HG03175 (cell line): ENCODE measurements at regions not wholly inside any gene's neighbourhood (a gene's known extent, or its start where the extent isn't known, plus 50 kb on each side); places are given as distances from the start of the nearest gene placed in this dataset.
A peak's percentile ranks its signal among the peaks of the same experiment; 100 is the strongest.

Experiments used
- ATAC-seq: cut with Tn5 transposase; IDR thresholded peaks from one replicate; pipeline ENCODE4 v1.9.1; 2021; ENCODE audit warnings: mild to moderate bottlenecking, moderate library complexity; ENCODE audit not compliant: unreplicated experiment

DNA sequence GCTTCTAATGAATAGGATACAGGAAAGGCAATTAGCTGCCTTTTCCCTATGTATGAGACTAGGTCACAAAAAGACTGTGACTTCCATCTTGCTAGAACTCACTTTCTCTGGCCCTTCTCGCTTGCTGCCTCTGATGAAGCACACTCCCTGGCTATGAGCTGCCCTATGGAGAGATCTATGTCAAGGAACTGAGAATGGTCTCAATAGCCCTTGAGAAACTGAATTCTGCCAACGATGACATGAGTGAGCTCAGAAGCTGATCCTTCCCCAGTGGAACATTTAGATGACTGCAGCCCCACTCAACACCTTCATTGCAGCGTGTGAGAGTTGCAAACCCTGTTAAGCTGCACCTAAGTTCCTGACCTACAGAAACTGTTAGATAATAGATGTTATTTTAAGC is 309.8 kb downstream of the COG6 start:
- ATAC-seq = no peak

DNA sequence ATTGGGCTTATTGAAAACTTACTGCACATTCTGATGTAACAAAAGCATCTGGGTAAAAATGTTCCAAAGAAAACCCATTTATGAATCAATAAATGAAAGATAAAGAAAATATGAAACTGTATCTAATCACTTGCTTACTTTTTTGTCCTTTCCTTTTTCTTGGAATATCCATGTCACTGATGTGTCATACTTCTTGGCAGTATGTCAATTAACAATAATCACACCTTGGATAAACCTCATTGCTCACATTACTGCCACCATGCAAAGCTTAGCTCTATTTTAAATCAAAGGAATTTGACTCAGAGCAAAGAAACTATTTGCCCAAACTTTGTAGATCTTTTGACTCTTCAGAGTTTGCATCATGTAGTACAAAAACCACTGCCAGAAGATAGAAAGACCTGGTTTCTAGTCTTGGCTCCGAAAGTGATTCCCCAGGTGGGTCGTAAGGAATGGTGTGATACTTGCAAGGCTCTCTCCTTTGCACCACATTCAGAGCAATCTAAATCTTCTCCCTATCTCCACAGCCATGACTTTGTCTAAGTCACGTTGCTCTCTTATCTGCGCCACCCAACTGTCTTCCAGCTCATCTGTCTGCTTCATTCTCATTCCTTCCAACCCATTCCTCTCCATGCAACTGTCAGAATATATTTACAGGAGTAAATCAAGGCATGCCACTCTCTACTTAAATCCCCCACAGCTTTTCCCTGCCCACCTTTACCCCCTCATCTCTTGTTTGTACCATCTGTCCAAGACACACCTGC is 311.9 kb downstream of the COG6 start:
- no peak for ATAC-seq

DNA sequence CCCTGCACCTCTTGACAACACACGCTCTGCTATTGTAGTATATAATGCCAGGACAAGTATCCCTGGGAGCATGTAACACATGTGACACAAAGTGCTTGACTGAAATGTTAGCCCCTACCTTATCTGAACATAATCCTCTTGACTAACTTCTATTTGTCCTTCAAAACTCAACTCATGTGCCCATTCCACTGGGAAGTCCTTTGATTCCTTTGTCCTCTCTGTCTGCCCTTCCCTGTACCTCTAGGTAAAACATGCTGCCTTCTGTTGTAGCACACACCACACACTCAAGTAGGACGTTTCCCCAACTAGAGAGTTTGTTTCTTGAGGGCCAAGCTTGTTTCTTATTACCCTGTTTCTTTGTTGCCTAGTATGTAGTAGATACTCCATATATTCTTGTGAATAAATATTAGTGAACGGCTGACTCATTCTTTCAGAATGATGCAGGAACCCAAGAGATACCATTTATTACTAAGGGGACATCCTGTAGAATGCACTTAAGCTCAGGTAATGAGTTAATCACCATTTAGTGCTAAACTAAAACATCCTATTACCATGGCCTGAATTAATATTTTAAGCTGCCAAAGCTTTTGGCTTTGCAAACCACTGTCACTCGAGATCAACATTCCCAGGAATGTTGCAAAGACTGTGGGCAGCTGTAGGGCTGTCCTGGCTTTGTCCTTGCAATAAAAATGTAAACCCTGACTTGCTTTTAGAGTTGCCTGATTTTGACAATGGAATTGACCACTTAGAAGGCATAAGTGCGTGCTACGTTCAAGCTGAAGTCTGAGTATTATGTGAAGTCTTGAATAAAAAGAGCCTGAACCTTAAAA is 313.4 kb downstream of the COG6 start:
- ATAC-seq = no peak

DNA sequence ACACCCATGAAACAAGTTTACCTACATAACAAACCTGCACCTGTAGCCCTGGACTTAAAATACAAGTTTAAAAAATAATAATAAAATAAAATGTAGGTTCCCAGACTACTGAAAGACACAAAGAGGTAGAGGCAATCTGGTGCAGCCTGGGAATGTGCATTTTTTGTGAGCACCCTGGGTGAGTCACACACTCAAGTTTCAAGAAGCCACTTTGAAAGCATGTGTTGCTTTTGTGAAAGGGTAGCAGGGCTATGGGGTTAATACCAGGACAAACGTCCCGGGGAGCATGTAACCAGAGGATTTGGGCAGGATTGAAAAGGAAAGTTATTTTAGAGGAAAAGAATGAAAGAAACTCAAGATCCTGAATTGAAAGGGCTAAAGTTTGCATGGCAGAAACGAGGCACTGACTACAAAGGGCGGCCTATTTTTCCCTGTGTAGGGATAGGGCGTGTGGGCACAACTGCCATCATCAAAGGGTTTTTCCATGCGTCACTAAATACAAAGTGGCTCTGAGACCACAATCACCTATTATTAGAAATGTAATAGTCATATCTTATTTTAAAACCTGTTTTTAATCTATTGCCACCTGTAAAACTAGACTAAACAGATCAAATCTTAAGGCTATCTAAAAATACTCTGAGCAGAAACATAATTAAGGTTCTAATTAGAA is 314.9 kb downstream of the COG6 start:
- no peak for ATAC-seq

DNA sequence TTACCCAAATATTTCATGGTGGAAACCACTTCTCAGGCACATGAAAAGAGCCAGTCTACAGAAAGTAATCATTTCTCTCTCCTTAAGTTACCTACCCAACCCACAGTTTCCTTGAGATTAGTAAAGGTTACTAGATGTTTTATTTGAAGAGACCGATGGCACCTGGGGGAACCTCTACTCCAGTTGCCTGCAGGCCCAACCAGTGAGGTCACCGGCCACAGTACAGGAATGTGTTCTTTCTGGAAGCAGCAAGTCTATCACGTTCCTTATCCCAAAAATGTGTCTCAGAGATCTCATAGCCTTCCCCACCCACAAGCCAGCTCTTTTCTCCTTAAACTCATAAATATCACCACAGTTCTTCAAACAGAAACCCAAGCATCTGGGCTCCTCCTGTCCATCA is 316.1 kb downstream of the COG6 start:
- no peak for ATAC-seq

DNA sequence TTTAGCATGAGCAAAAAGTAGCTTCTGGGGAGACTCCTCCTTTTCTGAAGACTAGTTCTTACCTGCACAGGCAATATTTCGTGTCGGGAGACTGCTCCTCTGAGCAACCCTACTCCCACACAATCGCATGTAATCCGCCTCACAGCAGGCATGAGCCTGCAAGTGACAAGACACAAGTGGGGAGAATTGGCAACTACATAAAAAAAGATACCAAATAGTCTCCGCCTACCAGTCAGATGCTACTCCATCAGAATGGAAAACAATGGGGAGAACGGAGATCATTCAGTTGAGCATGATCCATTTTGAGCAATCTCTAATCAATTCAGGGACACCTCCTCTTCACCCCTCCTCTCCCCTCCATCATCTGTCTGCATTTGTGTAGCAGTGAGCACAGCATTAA is 321.0 kb downstream of the COG6 start:
- ATAC-seq = no peak

DNA sequence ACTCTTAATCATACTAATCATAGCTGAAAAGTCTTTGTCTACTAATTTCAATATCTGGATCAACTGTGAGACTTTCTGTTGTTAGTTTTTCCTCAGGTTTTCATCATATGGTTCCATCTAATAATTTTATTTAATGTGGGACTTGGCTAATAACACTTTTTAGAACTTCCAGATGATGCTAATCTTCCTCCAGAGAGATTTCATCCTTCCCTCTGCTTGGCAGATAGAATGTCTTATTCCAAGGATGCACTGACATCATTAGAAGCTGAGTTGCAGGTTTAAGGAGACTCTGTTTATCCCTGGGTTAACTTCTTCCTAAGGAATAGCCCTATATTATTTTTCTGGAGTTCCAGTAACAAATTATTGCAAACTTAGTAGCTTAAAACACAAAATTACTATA is 325.6 kb downstream of the COG6 start:
- ATAC-seq = no peak

DNA sequence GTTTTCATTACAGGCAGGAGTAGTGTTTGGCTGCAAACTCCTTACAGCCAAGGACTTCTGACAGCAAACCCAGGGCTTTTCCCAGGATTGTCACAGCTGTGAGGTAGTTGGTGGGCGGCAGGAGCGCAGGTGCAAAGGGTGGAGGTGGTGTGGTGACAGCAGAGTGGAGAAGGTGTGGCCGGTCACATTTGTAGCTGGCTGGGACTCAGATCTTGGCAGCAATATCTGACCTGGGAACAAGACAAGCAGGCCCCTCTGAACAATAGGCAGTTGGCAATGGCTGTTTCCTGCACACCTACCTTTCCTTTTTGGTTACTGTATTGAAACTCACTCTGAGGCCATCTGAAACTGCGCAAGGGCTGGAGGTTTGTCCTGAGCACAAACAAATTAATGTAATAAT is 327.3 kb downstream of the COG6 start:
- no peak for ATAC-seq

DNA sequence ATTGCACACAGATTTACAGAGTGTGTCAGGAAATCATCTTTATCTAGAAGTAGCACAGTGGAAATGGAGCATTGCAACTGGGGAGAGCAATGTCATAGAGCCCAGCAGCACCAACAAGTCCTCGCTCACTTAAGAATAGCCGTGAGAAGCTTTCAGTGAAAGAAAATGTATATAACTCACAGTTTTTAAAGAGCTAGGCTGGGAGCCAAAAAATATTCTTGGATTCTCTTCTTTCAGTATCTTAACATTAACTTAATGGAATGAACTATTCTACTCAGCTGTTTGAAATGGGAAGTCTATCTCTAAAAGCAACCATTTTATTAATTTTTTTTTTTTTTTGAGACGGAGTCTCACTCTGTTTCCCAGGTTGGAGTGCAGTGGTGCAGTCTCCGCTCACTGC is 329.6 kb downstream of the COG6 start:
- ATAC-seq = no peak

DNA sequence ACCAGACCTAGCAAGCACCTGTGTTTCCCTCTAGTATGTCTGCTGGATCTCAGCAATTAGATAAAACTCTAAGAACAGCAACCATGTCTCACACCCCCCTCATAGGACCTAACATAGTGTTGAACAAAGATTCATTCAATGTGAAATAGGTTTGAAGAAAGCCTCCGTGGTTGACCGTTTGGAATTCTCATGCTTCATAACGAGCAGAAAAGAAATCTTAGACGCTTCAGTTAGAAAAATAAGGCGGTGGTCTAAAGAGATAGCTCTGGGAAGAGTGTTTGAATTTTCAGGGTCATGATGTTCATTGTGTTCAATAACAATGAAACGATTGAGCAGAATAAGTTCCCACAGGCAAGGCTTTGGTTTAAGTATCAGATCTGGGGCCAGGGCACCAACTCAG is 332.9 kb downstream of the COG6 start:
- ATAC-seq = no peak

DNA sequence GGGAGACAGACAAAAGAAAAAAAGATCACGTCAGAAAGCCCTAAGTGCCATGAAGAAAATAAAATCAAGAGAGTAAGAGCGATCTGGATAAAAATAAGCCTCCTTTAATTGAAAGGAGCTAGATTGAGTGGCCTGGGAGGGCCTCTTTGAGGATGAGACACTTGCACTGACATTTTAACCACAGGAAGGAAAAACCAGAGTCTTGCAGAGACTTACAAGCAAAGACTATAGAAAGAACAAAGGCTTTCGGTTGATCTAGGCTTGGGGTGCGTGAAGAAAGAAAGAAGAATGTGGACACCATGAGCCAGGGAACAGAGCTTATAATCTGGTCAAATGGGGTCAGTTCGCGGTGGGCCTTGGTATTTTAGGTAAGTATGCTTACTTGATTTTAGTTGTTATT is 342.7 kb downstream of the COG6 start:
- no peak for ATAC-seq

DNA sequence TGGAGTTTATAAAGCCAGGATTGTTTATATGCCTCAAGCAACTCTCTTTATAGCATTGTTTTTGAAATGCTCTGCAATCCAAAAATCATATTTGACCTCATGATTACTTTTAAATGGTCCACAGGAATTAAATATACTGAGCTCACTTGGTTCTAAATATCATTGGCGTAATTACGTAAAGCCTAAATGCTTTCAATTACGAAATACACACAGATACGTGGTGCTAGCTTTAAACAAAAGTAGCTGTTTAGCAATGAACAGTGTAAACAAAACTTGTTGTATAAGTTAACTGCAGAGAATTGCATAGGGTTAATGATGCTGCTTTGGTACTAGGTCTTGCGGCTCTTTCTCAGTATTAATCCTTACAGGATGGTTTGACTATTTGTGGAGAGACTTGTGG is 346.6 kb downstream of the COG6 start:
- no peak for ATAC-seq

DNA sequence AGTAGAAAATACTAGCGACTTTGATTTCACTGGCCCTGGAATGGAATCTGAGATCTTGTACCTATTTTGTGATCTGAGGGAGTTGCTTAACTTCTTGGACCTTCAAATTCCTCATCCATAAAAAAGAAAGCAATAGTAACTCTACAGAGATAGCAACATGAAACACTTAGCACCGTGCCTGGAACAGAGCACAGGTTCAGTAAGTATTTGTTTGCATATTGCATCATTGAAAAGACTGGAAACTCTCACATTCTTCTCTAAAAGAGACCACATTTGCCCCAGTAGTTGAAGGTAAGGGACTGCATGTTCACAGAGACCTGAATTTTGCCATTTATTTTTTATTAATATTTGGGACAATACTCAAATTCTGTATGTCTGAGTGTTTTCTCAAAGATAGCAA is 358.1 kb downstream of the COG6 start:
- no peak for ATAC-seq

DNA sequence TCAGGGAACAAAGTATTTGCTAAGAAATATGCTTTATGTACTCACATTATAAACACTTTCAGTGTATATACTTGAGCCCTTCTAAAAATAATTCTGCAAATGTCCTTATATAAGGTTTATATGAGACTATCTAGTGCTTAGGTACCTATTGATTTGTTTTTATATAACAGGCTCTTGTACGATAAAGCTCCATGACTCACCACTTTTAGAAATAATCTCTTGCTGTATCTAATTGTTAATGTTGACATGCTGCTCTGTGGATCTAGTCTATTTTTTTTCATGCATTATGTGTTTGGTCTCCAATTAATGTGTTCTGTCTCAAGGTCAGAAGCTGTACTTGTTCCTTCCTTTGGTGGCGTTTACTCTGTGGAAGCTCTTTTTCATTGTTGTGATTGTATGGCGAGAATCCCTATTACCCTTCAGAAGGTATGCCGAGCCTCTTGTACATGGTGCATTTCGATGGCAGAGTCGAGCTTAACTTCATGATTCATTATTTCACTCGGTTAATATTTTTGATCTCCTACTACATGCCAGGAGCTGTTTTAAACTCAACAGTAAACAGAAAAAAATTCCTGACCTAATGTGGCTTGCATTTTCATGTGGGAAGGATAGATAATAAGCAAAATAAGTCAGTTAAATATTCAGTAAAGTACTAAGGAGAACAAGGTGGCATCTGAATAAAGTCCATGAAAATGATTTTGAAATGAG is 361.6 kb downstream of the COG6 start:
- ATAC-seq = no peak

DNA sequence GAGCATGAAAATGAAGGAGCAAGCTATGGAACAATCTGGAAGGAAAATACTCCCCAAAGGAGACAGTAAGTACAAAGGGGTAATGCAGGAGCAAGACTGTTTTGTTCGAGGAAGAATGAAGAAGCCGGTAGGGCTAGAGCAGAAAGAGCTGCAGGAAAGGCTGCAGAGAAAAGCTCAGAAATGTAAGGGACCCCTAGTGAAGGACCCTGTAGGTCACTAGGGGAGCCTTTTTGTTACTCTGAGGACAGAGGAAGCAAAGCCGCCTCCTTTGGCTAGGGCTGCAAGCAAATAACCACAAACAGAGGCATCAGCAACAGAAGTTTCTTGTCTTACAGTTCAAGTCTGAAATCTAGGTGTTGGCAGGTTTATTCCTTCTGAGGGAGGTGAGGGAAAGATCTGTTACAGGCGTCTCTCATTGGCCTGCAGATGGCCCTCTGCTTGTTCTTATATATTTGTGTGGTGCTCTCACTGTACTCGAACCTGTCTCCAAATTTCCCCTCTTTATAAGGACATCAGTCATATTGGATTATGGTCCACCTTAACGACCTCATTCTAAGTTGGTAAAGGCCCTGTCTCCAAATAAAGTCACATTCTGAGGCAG is 362.3 kb downstream of the COG6 start:
- no peak for ATAC-seq

DNA sequence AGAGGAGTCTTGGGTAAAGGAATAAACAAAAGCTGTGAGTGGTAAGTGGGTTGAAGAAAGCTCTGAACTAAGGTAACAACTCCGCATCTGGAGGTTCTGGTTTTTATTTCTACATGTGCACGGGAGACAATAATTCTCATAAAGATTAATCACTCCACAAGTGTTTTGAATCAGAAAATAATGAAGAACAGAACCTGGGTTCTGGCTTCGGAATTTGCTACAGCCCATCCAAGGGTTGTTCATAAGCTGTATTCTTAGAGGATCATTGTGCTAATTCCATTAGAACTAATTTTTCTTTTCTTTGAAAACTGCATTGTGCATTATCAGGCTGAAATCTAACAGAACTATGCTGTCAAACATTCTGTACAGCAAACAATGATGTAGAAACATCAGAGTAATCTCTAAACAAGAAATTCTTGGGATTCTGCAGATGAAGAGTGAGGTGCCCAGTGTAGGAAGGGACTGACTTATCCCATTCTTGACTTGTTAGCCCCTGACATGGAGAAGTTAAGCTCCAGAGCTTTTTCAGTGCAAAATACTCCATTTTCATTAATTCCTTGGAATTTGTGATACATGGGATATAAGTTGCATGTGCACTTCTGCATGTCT is 368.2 kb downstream of the COG6 start:
- no peak for ATAC-seq

DNA sequence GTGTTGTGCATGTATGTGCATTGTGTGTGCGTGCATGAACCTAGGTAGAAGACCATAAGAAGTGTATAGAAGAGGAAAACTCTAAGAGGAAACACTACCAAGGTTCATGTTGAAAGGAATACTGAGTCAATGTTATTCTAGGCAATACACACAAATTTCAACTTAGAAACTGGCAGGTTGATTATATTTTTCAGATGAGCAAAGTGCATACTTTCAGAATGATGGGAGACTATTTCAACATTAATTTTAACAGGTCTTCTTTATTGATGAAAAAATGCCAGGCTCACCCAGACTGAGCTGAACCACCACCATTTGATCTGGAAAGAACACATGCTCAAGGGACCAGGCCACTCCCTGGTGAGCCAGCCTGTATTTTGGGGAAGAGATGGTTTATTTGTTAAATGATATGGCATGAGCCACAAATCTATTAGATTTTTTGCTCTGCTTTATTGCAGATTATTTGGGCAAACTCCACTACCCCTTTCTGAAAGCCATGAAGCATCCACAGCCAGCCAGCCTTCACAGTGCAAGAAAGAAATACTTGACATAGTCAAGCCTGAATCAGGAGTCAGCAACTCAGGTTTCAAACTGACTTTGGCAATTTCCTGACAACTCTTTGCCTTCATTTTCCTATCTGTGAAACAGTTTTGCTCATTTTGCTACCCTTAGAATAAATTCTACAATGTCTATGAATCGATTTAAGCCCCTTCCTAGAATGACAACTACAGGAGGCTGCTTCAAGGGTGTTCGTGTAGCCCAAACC is 368.9 kb downstream of the COG6 start:
- ATAC-seq = no peak

DNA sequence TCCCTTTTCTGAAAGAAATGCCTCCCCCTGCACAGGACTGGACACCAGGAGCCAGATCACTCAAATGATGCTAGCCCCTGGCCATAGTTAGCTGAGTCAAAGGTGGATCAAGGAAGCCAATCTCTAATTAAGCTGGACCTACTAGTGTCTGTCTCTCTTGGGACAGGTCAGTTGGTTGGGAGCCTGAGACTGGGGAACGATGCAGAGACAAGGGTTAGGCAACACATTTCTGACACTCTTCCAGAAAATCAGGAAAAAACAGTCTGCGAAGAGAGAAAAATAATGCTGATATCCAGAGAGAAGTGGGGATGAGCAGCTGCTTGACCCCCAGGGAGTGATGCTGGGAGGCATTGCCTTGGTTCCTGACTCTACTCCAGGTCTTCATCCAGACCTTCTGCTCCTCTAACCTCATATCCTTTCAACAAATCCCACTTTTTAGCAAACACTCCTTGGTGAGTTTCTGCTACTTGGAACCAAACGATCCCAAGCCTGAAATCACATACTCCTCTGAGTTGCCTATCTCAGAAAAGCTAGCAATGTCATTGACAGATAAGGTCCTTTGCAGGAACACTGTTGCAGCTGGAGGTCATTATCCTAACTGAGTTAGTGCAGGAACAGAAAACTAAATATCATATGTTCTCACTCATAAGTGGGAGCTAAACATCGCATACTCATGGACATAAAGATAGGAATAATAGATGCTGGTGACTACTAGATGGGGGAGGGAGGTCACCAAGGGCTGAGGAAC is 369.7 kb downstream of the COG6 start:
- ATAC-seq = no peak

DNA sequence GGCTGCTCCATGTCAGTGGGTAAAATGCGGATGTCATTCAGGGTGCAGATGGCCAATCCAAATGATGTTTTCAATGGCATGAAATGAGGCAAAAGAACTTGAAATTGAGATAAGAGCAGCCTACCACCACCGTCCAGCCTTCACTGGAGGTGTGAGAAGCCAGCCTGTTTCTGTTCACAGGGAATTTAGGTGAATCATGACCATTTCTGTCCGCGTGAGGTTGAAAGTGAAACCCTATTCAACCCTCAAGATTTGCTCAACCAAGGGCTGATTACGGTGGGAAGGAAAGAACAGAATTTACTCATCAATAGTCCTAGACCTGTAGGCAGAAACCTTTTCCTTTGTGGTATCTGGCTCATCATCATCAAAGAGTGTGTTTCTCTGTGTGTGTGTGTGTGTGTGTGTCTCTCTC is 370.7 kb downstream of the COG6 start:
- peak; percentile 97 for ATAC-seq
